T-helper 17 cell (primary cell): ENCODE measurements at regions not wholly inside any gene's neighbourhood (a gene's known extent, or its start where the extent isn't known, plus 50 kb on each side); places are given as distances from the start of the nearest gene placed in this dataset.
"Not testable (repeated sequence)": the region's sequence is repeated elsewhere in the genome, so short reads cannot be mapped to it uniquely, and the experiment has no call there.

Source experiments
- ATAC-seq: fragments of 150-1000 bp; cut with Tn5 transposase; 2 replicates; pipeline ENCODE4 v1.10.0; 2021; ENCODE audit warnings: mild to moderate bottlenecking, moderate library complexity
- DNase-seq, 3 donors: peaks; one replicate each; pipeline versions ENCODE4 v3.0.0 to v3.0.0-alpha.2; 2020 to 2021
- H3K9me3 ChIP-seq: one replicate; pipeline ENCODE4 v1.7.0; 2013; ENCODE audit warnings: low read length, mild to moderate bottlenecking; ENCODE audit not compliant: control insufficient read depth, poor library complexity, severe bottlenecking
- H3K27ac Mint-ChIP-seq: one replicate; pipeline ENCODE4 v1.8.0; 2022; ENCODE audit warnings: mild to moderate bottlenecking, moderate library complexity, mixed read lengths
- H3K27me3 Mint-ChIP-seq: one replicate; pipeline ENCODE4 v1.8.0; 2022; ENCODE audit warnings: mixed read lengths
- H3K36me3 Mint-ChIP-seq: one replicate; pipeline ENCODE4 v1.8.0; 2022; ENCODE audit warnings: low read depth, mixed read lengths
- H3K4me1 Mint-ChIP-seq: one replicate; pipeline ENCODE4 v1.8.0; 2022; ENCODE audit warnings: mild to moderate bottlenecking, mixed read lengths
- H3K4me3 Mint-ChIP-seq: one replicate; pipeline ENCODE4 v1.8.0; 2022; ENCODE audit warnings: mild to moderate bottlenecking, moderate library complexity, mixed read lengths

- H3K9me3 ChIP-seq, ATAC-seq, H3K4me3 Mint-ChIP-seq, H3K4me1 Mint-ChIP-seq, H3K27ac Mint-ChIP-seq, DNase-seq, H3K36me3 Mint-ChIP-seq, H3K27me3 Mint-ChIP-seq: not testable (repeated sequence)
Measured at GRCh38 chr12:10453-10852, 56.1 kb upstream of the IQSEC3 start.

- H3K27me3 Mint-ChIP-seq, H3K4me1 Mint-ChIP-seq, DNase-seq, H3K9me3 ChIP-seq, H3K36me3 Mint-ChIP-seq, H3K4me3 Mint-ChIP-seq, H3K27ac Mint-ChIP-seq: not testable (repeated sequence)
- ATAC-seq, result peak; percentile 55
Measured at GRCh38 chr12:10879-11812, 55.4 kb upstream of the IQSEC3 start.

GRCh38 chr12:12306-12705 is 54.3 kb upstream of the IQSEC3 start:
- H3K36me3 Mint-ChIP-seq, DNase-seq, H3K27ac Mint-ChIP-seq, H3K9me3 ChIP-seq, ATAC-seq, H3K4me1 Mint-ChIP-seq, H3K27me3 Mint-ChIP-seq, H3K4me3 Mint-ChIP-seq: not testable (repeated sequence)

GRCh38 chr12:12725-13640 is 53.6 kb upstream of the IQSEC3 start:
- H3K9me3 ChIP-seq, H3K27me3 Mint-ChIP-seq, DNase-seq, H3K27ac Mint-ChIP-seq, H3K4me3 Mint-ChIP-seq, H3K36me3 Mint-ChIP-seq, H3K4me1 Mint-ChIP-seq, ATAC-seq: not testable (repeated sequence)

- H3K36me3 Mint-ChIP-seq, DNase-seq, H3K4me3 Mint-ChIP-seq: not testable (repeated sequence)
Measured at GRCh38 chr12:13841-14240, 52.7 kb upstream of the IQSEC3 start.

GRCh38 chr12:14696-15095 is 51.9 kb upstream of the IQSEC3 start:
- not testable (repeated sequence) for H3K9me3 ChIP-seq, H3K4me1 Mint-ChIP-seq, H3K36me3 Mint-ChIP-seq, H3K27me3 Mint-ChIP-seq, DNase-seq, H3K4me3 Mint-ChIP-seq, ATAC-seq, H3K27ac Mint-ChIP-seq

More at GRCh38 chr12:13841-14240, 52.7 kb upstream of the IQSEC3 start:
- ATAC-seq, H3K27me3 Mint-ChIP-seq, H3K9me3 ChIP-seq, H3K4me1 Mint-ChIP-seq, H3K27ac Mint-ChIP-seq: not testable (repeated sequence)

- not testable (repeated sequence) for DNase-seq, H3K36me3 Mint-ChIP-seq, H3K4me3 Mint-ChIP-seq, H3K4me1 Mint-ChIP-seq, H3K27ac Mint-ChIP-seq, ATAC-seq, H3K9me3 ChIP-seq, H3K27me3 Mint-ChIP-seq
Measured at GRCh38 chr12:15381-15780, 51.2 kb upstream of the IQSEC3 start.

GRCh38 chr12:16019-16418 is 50.5 kb upstream of the IQSEC3 start:
- not testable (repeated sequence) for H3K27ac Mint-ChIP-seq, H3K4me1 Mint-ChIP-seq, DNase-seq, ATAC-seq, H3K4me3 Mint-ChIP-seq, H3K9me3 ChIP-seq, H3K36me3 Mint-ChIP-seq, H3K27me3 Mint-ChIP-seq

- not testable (repeated sequence) for ATAC-seq, H3K27me3 Mint-ChIP-seq, H3K9me3 ChIP-seq, H3K27ac Mint-ChIP-seq, H3K4me1 Mint-ChIP-seq, DNase-seq, H3K4me3 Mint-ChIP-seq, H3K36me3 Mint-ChIP-seq
Measured at GRCh38 chr12:16541-16940, 50.0 kb upstream of the IQSEC3 start.
